ENCODE measurements at regions not wholly inside any gene's neighbourhood (a gene's known extent, or its start where the extent isn't known, plus 50 kb on each side); places are given as distances from the start of the nearest gene placed in this dataset.
"Not testable (repeated sequence)": the region's sequence is repeated elsewhere in the genome, so short reads cannot be mapped to it uniquely, and the experiment has no call there.

- DNase-seq; H3K9me3 Mint-ChIP-seq; H3K27me3 Mint-ChIP-seq (ENCODE audit: low read depth); H3K4me3 Mint-ChIP-seq; ATAC-seq; H3K4me1 Mint-ChIP-seq (ENCODE audit: low read depth); H3K36me3 Mint-ChIP-seq (ENCODE audit: insufficient read depth): not testable (repeated sequence)
Observed at GRCh38 chr1:206365271-206365670, 105.0 kb upstream of the IKBKE start.

GRCh38 chr1:206366131-206366530 is 104.1 kb upstream of the IKBKE start:
- H3K4me1 Mint-ChIP-seq (ENCODE audit: low read depth); H3K27me3 Mint-ChIP-seq (ENCODE audit: low read depth); DNase-seq; ATAC-seq; H3K36me3 Mint-ChIP-seq (ENCODE audit: insufficient read depth); H3K4me3 Mint-ChIP-seq; H3K9me3 Mint-ChIP-seq: not testable (repeated sequence)

DNA sequence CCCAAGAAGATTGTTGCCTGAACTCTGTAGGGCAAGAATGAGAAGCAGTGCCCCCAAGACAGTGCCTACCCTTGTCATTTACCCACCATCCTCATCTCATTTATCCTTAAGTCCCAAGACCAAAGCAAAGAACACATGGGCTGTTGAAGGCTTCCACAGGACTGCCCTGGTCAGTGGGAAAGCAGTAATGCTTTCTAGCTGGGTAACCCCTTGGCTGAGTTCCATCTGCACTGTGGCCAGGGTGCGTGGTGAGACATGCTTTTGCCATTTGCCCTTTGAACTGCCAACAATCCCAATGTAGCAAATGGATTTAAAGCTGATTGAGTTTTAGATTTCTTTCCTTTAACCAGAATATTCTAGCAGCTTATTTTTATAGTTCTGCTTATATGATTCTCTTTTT is 103.5 kb upstream of the IKBKE start:
- H3K4me1 Mint-ChIP-seq (ENCODE audit: low read depth); H3K36me3 Mint-ChIP-seq (ENCODE audit: insufficient read depth); H3K9me3 Mint-ChIP-seq; DNase-seq; H3K27me3 Mint-ChIP-seq (ENCODE audit: low read depth); ATAC-seq; H3K4me3 Mint-ChIP-seq: not testable (repeated sequence)

- peak in 1 of 2 donors; percentile 43 for ATAC-seq
- H3K4me3 Mint-ChIP-seq; H3K36me3 Mint-ChIP-seq (ENCODE audit: insufficient read depth); DNase-seq; H3K4me1 Mint-ChIP-seq (ENCODE audit: low read depth); H3K27me3 Mint-ChIP-seq (ENCODE audit: low read depth); H3K9me3 Mint-ChIP-seq: not testable (repeated sequence)
Observed at GRCh38 chr1:206367955-206368622, 102.2 kb upstream of the IKBKE start.

GRCh38 chr1:206374725-206375124 is 95.6 kb upstream of the IKBKE start:
- not testable (repeated sequence) for H3K36me3 Mint-ChIP-seq (ENCODE audit: insufficient read depth); ATAC-seq; H3K9me3 Mint-ChIP-seq; DNase-seq; H3K4me1 Mint-ChIP-seq (ENCODE audit: low read depth); H3K4me3 Mint-ChIP-seq; H3K27me3 Mint-ChIP-seq (ENCODE audit: low read depth)

DNA sequence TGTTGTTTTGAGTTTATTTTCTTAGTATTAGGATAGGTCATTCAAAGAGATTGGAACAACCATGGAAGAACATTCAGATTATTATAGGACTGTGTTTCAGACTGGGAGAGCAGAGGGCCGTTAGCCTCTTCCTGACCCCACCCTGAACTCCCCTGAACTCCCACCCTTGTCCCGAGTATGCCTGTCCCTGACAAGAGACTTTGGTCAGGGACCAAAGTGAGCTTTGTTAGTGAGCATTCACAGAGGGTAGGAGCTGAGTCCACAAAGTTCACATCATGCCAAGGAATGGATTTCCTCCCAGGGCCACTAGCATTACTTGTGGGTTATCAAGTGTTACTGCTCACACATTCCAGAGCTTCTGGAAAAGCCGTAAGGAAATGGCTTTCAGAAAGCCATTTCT is 94.7 kb upstream of the IKBKE start:
- not testable (repeated sequence) for H3K9me3 Mint-ChIP-seq; H3K4me1 Mint-ChIP-seq (ENCODE audit: low read depth); ATAC-seq; H3K36me3 Mint-ChIP-seq (ENCODE audit: insufficient read depth); DNase-seq; H3K4me3 Mint-ChIP-seq; H3K27me3 Mint-ChIP-seq (ENCODE audit: low read depth)

DNA sequence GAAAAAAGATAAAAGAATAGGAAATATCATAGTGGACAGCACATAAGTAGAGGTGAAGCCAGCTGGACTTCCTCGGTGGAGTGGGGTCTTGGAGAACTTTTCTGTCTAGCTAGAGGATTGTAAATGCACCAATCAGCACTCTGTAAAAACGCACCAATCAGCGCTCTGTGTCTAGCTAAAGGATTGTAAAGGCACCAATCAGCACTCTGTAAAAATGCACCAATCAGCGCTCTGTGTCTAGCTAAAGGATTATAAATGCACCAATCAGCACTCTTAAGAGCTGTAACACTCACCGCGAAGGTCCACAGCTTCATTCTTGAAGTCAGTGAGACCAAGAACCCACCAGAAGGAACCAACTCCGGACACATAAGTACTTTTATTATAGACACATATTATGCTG is 91.8 kb upstream of the IKBKE start:
- H3K4me1 Mint-ChIP-seq (ENCODE audit: low read depth); H3K4me3 Mint-ChIP-seq; ATAC-seq; H3K36me3 Mint-ChIP-seq (ENCODE audit: insufficient read depth); DNase-seq; H3K9me3 Mint-ChIP-seq; H3K27me3 Mint-ChIP-seq (ENCODE audit: low read depth): not testable (repeated sequence)

GRCh38 chr1:206379245-206379644 is 91.0 kb upstream of the IKBKE start:
- not testable (repeated sequence) for H3K27me3 Mint-ChIP-seq (ENCODE audit: low read depth); DNase-seq; H3K4me3 Mint-ChIP-seq; H3K9me3 Mint-ChIP-seq; H3K4me1 Mint-ChIP-seq (ENCODE audit: low read depth); H3K36me3 Mint-ChIP-seq (ENCODE audit: insufficient read depth); ATAC-seq

DNA sequence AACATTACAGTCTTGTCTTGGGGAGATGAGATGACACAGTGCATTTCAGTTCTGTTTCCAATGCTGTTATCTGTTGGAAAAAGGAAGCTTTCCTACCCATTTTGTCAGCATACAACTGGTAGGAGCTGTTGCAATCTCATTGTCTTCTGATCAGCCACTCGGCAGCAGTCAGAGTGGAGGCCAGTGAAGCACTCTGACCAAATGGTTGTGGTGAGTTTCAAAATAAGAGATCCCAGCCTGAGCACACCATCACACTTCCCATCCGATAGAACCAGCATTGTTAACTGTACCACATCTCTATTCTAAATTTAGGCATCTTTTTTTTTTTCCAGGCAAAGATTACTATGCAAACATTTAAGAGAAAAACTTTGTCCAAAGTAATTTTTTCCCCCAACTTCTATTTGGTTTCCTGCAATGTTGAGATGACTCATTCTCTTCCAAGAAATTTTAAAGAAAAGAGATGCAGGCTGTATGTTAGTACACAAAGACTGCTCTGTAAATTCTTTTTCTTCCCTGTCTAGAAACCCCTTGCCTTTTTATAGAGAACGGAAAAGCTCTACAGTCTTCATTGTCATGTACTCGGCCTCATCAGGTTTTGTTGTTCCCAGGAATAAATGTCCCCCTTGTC is 90.0 kb upstream of the IKBKE start:
- not testable (repeated sequence) for H3K4me3 Mint-ChIP-seq; H3K4me1 Mint-ChIP-seq (ENCODE audit: low read depth); DNase-seq; ATAC-seq; H3K36me3 Mint-ChIP-seq (ENCODE audit: insufficient read depth); H3K27me3 Mint-ChIP-seq (ENCODE audit: low read depth); H3K9me3 Mint-ChIP-seq

DNA sequence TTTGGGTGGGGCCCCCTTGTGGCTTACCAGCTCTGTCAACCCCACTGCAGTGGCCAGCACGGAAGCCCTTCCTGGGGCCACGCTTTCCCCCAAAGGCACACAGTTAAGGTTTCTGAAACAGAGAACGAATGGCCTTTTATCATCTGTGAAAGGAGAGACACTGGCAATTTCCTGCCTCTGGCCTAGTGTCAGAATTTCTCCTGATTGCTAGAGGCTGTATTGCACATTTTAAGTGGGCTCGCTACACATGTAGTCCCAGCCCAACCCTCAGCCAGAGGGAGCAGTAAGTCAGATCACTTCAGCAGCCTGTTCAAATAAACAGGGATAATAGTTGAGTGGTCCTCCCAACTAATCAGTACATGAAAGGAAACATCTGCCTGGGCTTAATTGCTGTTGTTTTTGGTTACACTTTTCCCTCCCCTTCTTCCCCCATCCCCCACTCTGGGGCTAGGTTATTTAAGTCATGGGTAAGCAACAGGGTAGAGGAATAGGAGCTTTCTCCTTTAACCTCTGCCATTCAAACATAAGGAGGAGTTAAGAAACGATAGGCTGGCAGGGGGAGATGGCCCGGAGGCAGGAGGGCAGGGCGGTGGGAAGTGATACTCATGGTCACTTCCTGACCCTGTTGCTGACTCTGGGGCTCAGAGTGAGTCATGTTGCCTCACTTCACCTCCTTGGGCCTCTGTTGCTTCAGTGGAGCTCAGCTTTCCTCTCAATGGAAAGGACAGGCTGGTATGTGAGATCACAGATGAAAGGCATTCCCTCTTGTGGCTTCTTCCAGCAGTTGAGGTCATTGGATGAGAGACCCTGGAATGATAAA is 89.3 kb upstream of the IKBKE start:
- H3K27me3 Mint-ChIP-seq (ENCODE audit: low read depth); H3K4me1 Mint-ChIP-seq (ENCODE audit: low read depth); H3K9me3 Mint-ChIP-seq; H3K36me3 Mint-ChIP-seq (ENCODE audit: insufficient read depth); DNase-seq; H3K4me3 Mint-ChIP-seq: not testable (repeated sequence)
- ATAC-seq = peak; percentile 28 to 51

DNA sequence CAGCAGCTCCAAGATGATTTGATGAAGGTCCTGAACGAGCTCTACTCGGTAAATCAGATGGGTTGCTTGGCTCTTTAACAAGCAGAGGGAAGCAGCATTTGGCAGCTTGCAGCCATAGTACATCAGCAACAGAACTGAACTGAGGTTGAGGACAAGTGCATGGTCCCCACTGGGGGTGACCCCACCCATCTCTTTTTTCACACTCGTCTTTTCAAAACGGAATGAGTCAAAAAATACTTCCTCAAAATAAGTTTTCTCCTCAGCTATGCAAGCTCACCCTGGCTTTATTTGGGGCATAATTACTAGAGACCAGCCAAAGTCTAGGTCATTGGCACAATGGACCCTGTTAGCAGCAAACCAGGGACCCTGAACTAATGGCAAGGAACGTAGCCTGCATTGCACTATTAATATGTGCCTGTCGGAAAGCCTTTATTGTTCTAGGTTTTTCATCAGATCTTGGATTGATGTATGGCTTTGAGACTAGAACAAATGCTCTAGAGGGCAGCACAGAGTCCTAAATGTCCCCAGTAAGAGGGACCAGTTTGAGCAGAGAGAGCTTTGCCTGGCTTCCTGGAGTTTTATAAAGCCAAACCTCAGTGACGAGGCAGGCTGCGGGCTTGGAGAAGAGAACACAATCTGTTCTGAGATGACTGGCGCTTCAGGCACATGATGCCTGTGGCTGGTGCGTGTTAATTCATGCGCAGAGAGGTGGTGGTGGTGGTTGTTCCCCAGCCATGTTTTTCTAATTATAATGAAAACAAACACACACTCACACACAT is 86.1 kb upstream of the IKBKE start:
- not testable (repeated sequence) for H3K9me3 Mint-ChIP-seq; H3K4me1 Mint-ChIP-seq (ENCODE audit: low read depth); H3K4me3 Mint-ChIP-seq; H3K27me3 Mint-ChIP-seq (ENCODE audit: low read depth); DNase-seq; H3K36me3 Mint-ChIP-seq (ENCODE audit: insufficient read depth)
- ATAC-seq = peak; percentile 70 to 86

GRCh38 chr1:206384891-206385290 is 85.4 kb upstream of the IKBKE start:
- ATAC-seq; DNase-seq; H3K9me3 Mint-ChIP-seq; H3K4me1 Mint-ChIP-seq (ENCODE audit: low read depth); H3K36me3 Mint-ChIP-seq (ENCODE audit: insufficient read depth); H3K27me3 Mint-ChIP-seq (ENCODE audit: low read depth); H3K4me3 Mint-ChIP-seq: not testable (repeated sequence)

DNA sequence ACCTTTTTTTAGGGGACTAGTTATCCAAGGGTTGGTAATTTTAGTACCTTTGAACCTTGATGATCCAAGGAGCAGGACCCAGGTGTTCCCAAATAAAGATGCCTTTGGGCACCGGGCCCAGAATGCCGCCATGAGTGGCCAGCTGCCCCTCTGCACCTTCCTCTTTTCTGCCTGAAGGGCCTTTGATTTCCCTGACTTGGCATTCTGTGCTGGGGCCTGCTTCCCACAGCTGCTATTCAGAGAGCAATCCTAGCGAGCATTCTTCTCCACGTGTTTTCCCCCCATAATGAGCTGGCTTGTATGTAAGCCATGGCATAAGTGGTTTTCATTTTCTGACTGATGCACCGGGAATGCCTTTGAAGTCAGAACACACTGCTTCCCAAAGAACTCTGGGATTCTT is 82.6 kb upstream of the IKBKE start:
- not testable (repeated sequence) for DNase-seq; ATAC-seq; H3K4me3 Mint-ChIP-seq; H3K36me3 Mint-ChIP-seq (ENCODE audit: insufficient read depth); H3K27me3 Mint-ChIP-seq (ENCODE audit: low read depth); H3K4me1 Mint-ChIP-seq (ENCODE audit: low read depth); H3K9me3 Mint-ChIP-seq

DNA sequence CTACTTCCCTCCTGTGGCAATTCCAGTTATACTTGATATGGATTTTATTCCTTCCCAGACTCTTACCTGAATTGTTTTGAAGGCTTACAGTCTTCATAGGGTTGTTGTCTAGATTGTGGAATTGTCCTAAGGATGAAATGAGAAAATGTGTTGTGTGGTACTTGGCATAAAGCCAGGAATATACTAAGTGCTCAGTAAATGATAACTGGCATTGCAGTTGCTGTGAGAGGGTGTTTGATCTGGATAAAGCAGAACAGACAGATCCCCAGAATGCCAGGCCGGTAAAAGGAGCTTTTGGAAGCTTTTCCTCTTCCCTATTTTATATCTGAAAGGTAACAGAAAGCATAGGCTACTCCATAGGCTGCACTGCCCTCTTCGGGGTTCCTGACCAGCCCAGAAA is 78.4 kb upstream of the IKBKE start:
- not testable (repeated sequence) for H3K4me1 Mint-ChIP-seq (ENCODE audit: low read depth); H3K4me3 Mint-ChIP-seq; DNase-seq; H3K36me3 Mint-ChIP-seq (ENCODE audit: insufficient read depth); H3K27me3 Mint-ChIP-seq (ENCODE audit: low read depth); ATAC-seq; H3K9me3 Mint-ChIP-seq
